Uterus (tissue), 2 donors: ENCODE measurements at regions not wholly inside any gene's neighbourhood (a gene's known extent, or its start where the extent isn't known, plus 50 kb on each side); places are given as distances from the start of the nearest gene placed in this dataset.

Experiments used
- POLR2A ChIP-seq, 2 donors: fragments of 450-650 bp; IDR thresholded peaks; one replicate each; pipeline ENCODE4 v1.6.1; 2016; ENCODE audit warnings: antibody characterized with exemption in 2 of 2, mild to moderate bottlenecking in 1 of 2, moderate library complexity in 1 of 2
- TF ChIP-seq, protein P1 (sequence below), 4 experiments: fragments of 200-600 bp in 2 of 4; fragments of 450-650 bp in 2 of 4; sonication (generic) in 2 of 4; IDR thresholded peaks; one replicate each; pipeline ENCODE4 v1.5.1; 2016 to 2019; ENCODE audit warnings: antibody characterized with exemption in 4 of 4, mild to moderate bottlenecking in 2 of 4, moderate library complexity in 1 of 4

DNA sequence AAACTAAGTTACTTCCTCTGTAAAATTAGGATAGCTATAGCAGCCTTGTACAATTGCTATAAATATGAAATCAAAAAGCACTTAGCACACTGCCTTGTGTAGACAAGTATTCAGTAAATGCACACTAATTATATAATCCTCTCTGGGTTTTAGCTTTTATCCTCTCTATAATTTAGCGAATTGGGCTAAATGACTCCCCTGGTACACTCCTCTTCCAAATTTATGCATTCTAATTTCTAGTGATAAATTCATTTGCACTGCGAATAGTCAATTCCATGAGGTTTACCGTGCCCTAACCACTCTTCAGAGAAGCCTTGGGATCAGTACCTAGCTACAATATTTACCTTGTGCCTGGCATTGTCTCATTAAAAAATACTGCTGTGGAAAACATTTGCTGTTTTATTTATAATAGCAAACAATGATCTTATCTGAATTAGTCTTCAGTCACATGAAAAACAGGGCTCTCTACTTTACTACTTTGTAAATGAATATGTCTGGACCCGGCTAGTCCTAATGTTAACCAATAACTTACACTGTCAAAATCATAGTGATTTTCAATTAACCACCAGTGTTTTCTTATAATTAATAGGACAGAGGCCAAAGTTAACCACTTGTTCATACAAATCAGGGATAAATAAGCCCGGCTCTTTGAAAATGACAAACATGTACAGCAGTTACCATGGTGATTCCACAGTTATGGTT is 577.9 kb downstream of the IPMK start:
- TF ChIP-seq, protein P1, sequence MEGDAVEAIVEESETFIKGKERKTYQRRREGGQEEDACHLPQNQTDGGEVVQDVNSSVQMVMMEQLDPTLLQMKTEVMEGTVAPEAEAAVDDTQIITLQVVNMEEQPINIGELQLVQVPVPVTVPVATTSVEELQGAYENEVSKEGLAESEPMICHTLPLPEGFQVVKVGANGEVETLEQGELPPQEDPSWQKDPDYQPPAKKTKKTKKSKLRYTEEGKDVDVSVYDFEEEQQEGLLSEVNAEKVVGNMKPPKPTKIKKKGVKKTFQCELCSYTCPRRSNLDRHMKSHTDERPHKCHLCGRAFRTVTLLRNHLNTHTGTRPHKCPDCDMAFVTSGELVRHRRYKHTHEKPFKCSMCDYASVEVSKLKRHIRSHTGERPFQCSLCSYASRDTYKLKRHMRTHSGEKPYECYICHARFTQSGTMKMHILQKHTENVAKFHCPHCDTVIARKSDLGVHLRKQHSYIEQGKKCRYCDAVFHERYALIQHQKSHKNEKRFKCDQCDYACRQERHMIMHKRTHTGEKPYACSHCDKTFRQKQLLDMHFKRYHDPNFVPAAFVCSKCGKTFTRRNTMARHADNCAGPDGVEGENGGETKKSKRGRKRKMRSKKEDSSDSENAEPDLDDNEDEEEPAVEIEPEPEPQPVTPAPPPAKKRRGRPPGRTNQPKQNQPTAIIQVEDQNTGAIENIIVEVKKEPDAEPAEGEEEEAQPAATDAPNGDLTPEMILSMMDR (IDR thresholded peaks at IDR 0.05), result no peak
- TF ChIP-seq POLR2A (IDR thresholded peaks at IDR 0.05), result no peak
